Stimulated activated CD4-positive, alpha-beta T cell treated with anti-CD3 and anti-CD28 coated beads, Interleukin-12 subunit alpha, Interleukin-12 subunit beta, amount 100 ng/mL, for 4 hours (primary cell): ENCODE measurements at regions not wholly inside any gene's neighbourhood (a gene's known extent, or its start where the extent isn't known, plus 50 kb on each side); places are given as distances from the start of the nearest gene placed in this dataset.

Experiments used
- DNase-seq: peaks from one replicate; pipeline ENCODE4 v3.0.0-alpha.2; 2020

GRCh38 chr2:121004950-121005349 is 269.3 kb downstream of the GLI2 start:
- no peak for DNase-seq

- DNase-seq = no peak
Measured at GRCh38 chr2:121005453-121005852, 269.8 kb downstream of the GLI2 start.

DNA sequence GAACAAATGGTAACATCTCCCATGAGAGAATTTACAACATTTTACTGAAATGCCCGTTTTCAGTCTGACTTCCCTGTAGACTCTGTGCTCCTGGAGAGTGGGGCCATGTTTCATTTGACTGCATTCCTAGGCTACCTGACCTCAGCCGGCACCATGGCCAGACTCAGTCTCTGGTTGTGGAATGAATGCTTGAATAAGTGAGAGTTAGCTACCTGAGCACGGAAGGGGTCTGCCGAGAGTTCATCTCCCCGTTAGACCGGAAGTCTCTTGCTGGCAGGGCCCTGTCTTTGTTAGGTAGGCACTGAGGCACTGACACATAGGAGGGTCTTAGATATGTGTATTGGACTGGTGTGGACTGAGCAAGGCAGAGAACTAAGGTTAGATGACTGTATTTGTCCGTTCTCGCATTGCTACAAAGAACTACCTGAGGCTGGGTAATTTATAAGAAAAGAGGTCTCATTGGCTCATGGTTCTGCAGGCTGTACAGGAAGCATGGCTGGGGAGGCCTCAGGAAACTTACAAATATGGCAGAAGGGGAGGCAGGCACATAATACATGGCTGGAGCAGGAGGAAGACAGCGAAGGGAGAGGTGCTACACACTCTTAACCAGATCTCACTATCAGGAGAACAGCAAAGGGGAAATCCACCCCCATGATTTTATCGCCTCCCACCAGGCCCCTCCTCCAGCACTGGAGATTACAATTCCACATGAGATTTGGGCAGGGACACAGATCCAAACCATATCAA is 271.2 kb downstream of the GLI2 start:
- no peak for DNase-seq

DNA sequence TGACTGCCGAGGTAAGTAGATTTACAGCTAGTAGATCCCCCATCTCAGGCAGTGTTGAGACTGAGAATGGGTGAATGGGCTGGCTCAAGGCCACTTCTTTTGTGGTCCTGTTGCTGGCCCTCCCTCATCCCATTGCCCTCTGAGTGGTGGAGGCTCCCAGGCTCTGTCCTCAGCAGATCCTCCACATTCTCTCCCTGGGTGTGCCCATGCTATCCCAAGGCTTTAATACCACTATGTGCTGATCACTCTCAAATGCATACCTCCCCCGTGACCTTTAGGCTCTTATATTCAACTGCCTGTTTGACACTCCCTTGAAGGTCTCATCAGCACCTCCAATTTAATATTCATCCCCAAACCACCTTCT is 271.8 kb downstream of the GLI2 start:
- DNase-seq = no peak

- no peak for DNase-seq
Measured at GRCh38 chr2:121008975-121009374, 273.3 kb downstream of the GLI2 start.

GRCh38 chr2:121010998-121011397 is 274.0 kb downstream of the TFCP2L1 start:
- no peak for DNase-seq

GRCh38 chr2:121014876-121015275 is 270.1 kb downstream of the TFCP2L1 start:
- DNase-seq = no peak

- no peak for DNase-seq
Measured at GRCh38 chr2:121015971-121016485, 269.0 kb downstream of the TFCP2L1 start.

DNA sequence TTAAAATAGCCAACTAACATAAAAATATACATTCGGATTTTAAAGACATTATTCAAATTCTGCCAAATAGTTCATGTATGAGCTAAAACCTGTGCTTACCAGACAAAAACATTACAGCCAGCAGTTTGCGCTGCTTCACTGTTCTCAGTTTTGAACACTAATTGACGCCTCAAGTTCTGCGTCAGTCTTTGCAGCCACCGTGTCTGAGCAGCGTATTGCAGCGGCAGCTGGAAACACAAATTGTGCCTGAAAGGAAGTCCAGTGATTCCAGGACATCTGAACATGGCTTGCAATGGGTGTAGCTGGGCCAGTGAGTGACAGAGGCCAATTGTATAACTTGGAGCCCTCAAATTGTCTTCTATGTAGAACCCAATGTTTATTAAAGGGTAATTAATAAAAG is 267.6 kb downstream of the TFCP2L1 start:
- no peak for DNase-seq

DNA sequence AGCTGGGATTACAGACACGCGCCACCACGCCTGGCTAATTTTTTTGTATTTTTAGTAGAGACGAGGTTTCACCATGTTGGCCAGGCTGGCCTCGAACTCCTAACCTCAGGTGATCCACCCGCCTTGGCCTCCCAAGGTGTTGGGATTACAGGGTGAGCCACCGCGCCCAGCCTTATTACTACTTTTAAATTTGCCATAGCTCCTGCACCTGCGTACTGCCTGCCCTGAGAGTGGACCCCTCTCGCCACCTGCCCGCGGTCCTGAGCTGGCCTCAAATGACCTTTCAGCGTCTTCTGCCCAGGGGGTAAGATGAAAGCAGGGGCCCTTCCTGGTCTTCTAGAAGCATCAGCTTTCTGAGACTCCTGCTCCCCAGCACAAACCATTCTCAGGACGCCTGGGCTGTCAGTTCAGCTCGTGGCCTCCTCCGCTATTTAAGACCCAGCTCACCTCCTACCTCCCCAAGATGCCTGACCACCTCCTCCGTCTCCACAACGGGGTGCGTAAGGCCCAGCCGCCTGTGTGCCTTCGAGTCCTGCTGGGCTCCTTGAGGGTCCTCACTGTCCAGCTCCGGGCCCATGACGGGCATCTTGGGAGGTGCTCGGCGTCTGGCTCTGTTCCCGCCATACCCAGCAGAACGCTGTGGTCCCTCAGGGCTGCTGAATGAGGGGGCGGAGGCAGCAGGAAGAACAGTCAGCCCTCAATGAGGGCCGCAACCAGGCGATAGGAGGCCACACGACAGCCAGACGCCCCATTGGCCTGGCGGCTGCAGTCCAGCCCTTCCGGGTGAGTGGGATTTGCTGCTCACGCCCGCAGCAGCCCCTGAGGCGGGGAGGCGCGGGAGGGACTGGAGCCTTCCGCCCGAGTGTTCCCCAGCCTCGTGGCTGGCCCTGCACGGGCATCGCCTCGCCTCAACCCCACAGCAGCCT is 266.6 kb downstream of the TFCP2L1 start:
- no peak for DNase-seq

- DNase-seq = no peak
Measured at GRCh38 chr2:121019071-121019470, 265.9 kb downstream of the TFCP2L1 start.

DNA sequence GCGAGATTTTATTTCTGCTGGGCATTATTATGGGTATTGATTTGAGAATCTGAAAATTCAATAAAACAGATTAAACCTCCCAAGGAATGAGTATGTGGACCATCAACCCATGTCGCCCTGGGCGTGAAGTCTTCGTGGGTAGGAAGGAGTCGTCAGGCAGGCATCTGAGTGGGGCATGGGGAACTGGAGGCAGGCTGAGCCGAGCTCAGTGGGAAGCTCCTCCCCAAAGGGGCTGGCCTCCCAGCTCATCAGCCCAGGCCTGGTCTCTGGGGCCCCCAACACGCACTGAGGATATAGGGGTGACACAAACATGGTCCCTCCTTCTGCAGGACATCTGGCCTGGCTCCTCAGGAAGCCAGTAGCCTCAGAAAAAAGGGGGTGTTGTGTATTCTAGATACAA is 265.2 kb downstream of the TFCP2L1 start:
- DNase-seq = no peak

- DNase-seq = no peak
Measured at GRCh38 chr2:121021685-121022084, 263.3 kb downstream of the TFCP2L1 start.

DNA sequence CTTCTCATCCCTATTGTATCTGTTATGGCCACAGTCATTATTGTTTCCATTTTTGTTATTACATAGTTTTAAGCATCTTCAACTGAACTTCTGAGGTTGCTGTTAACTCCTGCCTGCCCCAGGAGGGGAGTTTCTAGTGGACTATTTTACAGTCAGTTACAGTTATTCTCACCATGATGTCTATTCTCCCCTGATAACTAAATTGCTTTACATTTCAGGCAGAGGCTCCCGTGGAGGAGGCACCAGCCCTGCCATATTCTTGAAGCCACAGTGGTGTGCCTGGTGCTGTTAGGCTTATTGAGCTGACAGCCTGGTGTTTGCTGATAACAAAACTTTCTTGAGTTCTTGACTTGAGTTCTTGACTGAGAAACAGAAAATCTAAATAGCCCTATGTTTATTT is 256.4 kb downstream of the TFCP2L1 start:
- DNase-seq = no peak

GRCh38 chr2:121030523-121030922 is 254.5 kb downstream of the TFCP2L1 start:
- no peak for DNase-seq

DNA sequence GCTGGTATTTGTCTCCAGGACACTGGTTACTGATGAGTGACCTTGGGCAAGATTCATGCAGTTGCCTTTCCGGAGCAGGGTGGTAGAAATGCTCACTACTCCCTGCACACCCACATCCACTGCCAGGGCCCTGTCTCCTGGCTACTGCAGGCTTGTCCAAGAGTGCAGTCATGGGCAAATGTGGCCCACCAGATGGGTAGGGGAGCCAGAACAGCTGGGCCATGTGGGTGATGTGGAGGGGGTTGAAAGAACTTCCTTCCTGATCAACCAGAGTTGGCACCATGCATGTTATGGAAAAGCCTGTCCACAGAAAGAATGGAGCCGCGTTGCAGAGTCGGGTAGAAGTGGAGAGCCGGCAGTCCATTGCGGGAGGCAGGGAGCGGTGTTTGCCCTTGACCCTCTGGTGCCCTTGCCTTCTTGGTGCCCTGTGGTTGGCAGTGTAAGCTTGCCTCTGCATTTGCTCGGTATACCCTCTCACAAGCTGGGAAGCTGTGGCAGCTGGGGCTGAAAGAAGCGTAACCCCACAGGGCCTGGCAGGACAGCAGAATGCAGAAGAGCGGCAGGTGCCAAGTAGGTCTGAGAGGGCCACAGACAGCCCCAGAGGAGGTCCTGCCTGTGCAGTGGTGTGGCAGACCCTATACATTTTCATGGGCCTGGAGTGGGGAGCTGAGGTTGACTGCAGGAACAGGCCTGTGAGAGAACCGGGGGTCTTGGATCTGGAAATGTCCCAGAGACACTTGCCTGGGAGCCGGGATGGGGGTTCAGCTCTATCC is 253.2 kb downstream of the TFCP2L1 start:
- DNase-seq = no peak

GRCh38 chr2:121033461-121033996 is 251.5 kb downstream of the TFCP2L1 start:
- DNase-seq = no peak

DNA sequence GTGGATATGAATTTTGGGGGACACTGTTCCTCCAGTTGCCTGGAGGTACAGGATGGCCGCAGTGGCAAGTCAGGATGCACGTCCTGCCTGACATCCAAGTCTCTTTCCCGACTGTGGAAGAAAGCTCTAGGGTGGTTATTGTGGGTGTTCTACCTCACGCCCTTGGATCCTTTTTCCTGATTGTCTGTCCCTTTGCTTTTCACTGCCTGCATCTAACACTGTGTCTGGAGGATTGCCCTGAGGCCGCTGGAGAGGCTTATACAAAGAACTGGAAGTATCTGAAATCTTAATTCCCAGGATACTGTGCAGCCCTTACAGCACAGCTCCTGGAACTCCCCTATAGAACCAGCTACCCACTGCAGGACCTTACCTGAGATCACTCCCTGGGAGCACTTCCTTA is 250.5 kb downstream of the TFCP2L1 start:
- no peak for DNase-seq

DNA sequence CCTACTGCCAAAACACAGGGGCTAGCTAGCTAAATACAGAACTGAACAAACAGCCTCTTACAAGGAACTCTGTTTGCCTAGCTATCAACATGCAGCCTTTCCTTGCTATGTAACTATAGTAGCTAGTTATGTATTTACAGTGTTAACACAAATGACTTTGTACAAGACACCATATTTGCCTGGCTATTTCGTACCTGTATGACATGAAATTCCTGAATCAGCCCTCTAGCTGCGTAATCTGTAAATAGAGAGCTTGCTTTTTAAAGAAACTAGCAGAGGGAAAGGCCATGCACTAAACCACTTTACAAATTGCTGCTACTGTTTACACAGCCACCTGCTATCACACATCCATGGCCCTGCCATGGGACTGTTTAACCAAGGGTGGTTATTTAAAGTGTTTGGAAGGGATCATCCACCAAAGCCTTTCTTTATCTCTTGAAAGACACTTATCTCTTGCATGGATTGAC is 248.7 kb downstream of the TFCP2L1 start:
- DNase-seq = no peak

DNA sequence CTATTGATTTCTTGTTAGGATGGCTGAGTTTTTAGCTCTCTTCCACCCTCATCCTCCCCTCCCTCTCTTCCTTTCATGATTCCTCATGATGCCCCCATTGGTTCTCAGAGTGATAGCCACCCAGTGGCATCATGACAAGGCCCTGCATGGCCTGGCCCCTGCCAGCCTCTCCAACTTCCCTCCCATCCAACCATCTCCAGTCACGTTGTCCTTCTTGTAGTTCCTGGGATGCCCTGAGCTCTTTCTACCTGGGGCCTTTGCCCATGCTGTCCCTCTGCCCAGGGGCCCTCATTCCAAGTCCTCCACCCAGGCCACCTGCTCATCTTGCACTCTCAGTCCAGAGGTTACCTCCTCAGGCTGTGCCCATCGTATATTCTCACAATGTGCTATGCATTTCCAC is 247.5 kb downstream of the TFCP2L1 start:
- no peak for DNase-seq

GRCh38 chr2:121038031-121038430 is 247.0 kb downstream of the TFCP2L1 start:
- no peak for DNase-seq

DNA sequence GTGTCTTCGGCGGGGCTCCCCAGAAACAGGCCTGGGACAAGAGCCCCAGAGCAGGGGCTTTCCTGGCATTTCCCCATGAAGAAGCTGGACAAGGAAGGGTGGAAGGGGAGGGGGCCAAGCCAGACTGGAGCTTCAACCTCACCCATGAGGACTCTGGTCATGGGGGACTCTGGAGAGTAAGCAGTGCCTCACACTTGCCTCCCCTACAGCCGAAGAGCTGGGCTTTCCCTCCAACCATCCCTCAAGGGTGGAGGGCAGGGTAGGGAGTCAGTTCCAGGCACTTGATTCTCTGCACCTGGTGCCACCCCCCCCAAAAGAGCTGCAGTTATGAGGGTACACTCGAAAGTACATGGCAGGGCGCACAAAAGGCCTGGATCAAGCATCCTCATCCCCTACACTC is 246.6 kb downstream of the TFCP2L1 start:
- no peak for DNase-seq
